ENCODE measurements at regions not wholly inside any gene's neighbourhood (a gene's known extent, or its start where the extent isn't known, plus 50 kb on each side); places are given as distances from the start of the nearest gene placed in this dataset.

DNA sequence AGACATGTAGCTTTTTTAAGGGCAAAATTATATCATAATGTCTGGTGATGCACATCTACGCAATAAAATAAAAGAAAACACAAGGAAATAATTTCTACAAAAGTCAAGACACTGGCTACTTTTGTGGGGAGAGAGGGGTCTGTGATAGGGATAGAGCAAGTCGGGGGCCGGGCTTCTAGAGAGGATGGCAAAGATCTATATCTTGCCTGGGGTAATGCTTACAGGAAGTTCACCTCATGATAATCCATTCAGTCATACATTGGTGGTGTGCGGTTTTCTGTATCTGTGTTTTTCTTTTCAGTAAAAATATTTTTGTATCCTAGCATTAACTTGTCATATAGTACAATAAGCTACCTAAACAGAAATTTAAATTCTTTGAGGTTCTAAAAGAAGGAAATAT lies 178.8 kb downstream of the ARRDC4 start:
- in situ Hi-C loops (cut with MboI; ENCODE audit: low sequenced_read_pairs): no loop called here

DNA sequence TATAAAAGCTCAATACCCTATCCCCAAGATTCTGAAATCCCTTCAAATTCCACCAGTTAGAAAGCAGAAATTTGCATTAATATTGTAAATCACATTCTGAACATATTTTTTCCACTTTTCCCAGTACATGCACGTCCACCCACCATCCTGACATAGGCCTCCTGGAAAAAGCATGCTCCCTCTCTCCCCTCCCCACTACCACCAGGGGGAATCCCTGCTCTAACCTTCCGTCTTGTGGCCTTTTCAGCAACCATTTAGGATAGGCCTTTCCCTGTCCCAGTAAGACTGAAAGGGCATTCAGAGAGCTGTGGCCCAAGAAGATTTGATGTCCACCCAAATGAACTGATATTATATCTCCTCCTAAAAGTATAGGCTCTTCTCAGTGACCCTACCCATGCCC lies 182.1 kb downstream of the ARRDC4 start:
- in situ Hi-C loops (cut with MboI; ENCODE audit: low sequenced_read_pairs): no loop called here

DNA sequence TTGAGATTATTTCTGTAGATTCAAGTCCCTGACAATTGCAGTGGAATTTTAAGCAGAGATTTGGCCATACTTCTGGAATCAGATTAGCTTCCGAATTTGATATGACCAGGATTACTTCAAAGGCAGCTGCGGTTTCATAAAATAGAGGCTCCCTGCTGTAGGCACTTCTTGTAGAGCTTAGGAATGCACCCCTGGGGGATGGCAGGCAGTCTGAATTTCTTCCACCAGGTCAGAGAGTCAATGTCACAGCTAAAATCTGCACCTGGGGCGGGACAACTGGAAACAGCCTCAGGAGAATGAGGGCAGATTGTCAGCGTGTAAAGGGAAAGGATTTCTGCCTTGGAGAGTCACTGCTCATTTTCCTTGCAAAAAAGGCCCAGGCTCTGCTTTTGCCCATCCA lies 182.6 kb downstream of the ARRDC4 start:
- in situ Hi-C loops (cut with MboI; ENCODE audit: low sequenced_read_pairs): no loop called here

DNA sequence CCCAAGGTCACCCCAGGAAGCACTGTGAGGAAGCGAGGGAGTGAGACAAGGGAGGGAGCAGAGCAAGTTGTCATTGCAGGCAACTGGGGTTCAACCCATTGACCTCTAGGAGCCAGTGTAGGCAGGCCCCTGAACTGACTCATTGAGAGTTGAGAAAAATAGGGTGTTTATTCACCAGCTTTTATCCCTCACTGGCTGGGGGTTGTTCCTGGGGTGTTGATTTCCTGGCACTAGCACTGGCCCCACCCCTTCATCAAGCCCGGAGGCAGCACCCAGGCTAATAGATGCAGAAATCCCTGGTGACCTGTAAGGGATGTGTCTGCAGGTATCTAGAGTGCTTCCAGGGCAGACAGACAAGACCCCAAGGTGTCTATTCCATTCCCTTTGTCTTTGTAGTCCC lies 183.9 kb downstream of the ARRDC4 start:
- in situ Hi-C loops (cut with MboI; ENCODE audit: low sequenced_read_pairs): no loop called here

DNA sequence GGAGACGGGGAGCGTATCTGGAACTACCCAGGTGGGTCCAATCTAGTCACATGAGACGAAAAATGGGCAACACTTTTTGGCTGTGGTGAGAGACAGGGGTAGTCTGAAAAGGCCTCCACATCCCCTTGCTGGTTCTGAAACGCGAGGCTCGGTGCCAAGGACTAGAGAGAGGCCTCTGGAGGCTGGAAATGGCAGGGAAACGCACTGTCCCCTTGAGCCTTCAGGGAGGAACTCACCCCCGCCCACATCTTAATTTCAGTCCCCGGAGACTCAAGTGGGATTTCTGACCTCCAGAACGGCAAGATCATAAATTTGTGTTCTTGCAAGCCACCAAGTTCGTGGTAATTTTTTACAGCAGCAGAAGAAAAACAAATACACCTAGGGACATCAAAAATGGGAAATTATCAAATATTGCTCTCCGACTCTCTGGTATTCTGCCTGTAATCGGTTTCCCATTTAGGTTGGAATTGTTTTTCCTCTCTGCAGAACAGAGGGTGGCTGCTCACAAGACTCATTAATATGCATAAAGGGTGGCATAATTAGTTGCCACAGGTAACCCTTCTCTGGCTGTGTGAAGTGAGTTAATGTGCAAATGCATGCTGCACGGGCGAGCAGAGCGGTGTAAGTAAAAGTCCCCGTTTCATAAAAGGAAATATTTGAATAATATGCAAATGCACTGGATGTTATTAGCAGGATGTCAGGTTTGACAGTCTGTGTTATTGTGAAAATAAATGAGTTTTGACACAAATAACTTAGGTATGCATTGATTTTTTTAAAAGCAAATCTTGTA lies 185.7 kb downstream of the ARRDC4 start:
- in situ Hi-C loops (cut with MboI; ENCODE audit: low sequenced_read_pairs): no loop called here

DNA sequence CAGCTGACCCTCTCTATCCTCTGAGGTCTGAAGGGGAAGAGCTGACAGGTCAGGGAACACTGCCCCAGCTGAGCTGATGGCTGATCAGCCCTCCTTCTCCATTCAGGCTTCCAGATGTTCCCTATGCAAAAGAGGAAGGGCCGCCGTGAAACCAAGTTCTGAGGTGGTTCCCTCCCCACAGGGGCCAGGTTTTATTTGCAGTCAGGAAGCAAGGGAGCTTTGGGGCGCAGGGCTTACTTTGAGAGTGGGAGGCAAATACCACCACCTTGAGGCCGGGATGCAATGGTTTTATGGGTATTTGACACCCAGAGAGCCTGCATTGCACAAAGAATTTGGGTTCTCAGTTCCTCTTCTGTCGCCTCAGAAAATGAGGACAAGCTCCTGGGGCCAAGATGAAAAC lies 186.9 kb downstream of the ARRDC4 start:
- in situ Hi-C loops (cut with MboI; ENCODE audit: low sequenced_read_pairs): no loop called here

DNA sequence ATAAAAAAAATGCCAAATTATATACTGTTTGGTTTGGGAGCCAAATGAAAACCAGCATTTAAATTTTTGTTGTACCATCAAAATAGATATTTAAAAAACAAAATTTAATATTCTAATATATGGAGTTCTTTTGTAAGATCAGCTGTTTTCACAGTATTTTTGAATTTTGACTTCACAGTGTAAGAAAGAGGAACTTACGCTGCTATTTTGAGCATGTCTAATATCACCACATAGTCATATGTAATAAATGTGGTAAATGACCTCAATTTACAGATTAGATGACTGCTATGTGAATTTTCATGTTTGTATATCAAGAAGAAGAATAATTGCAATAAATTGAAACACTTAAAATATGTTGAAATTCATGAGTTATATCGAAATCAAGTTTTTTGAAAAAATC lies 189.6 kb downstream of the ARRDC4 start:
- in situ Hi-C loops (cut with MboI; ENCODE audit: low sequenced_read_pairs): no loop called here

DNA sequence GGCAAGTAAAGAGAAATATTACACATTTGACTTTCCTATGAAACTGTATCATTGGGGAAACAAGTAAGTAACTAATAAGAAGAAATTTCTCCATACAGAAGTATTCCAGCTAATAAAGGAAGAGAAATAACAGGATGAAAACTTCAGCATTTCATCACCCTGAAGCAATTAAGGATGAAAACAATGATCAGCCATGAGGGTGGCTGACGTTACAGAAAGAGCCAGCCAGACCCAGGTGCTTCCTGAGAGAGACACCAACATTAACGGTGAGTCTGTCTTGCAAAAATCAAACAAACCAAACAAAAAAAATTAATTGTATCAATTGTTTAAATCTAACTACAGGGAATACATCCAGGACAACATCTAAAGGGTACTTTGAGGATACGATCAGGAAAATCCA lies 190.0 kb downstream of the ARRDC4 start:
- in situ Hi-C loops (cut with MboI; ENCODE audit: low sequenced_read_pairs): no loop called here

DNA sequence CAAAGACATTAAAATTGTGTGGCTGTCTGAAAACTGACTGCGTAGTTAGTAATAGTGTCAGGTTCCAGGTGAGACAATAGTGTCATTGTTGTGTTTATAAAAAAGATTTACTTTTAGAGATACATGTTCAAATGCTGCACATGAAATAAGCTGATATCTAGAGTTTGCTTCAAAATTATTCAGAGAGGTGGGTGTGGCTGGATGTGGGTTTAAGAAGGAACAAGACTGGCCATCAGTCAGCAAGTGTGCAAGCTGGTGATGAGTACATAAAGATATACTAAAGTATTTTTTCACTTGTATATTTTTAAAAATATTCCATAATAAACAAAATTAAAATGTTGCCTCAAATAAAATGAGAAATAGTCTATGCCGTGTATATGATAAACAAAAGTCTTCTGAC lies 190.6 kb downstream of the ARRDC4 start:
- in situ Hi-C loops (cut with MboI; ENCODE audit: low sequenced_read_pairs): no loop called here

DNA sequence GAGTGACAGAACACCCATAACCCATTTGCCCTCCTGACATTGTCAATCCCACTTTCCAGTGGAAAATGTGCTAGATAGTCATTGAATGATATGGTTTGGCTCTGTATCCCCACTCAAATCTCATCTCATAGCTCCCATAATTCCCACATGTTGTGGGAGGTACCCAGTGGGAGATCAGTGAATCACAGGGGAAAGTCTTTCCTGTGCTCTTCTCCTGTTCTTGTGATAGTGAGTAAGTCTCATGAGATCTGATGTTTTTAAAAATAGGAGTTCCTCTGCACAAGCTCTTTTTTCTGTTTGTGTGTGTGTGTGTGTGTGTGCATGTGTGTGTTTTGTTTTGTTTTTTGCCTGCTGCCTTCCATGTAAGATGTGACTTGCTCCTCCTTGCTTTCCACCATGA lies 191.7 kb downstream of the ARRDC4 start:
- in situ Hi-C loops (cut with MboI; ENCODE audit: low sequenced_read_pairs): no loop called here

DNA sequence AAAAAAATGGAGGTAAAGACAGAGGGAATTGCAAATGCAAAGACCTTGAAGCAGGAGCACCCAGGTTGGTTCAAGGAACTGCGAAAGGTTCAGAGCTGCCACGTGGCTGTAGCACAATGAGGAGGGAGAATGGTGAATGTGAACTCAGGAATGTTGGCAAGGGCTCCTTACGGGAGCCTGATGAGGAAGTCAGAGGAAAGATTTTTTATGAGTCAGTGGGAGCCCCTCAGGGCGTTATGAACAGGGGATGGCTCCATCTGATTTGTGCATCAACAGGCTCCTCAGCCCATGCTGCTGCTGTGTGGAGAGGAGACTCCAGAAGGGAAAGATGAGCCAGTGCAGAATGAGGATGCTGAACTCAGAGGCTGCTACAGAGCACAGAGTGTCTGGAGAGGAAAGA lies 194.4 kb downstream of the ARRDC4 start:
- in situ Hi-C loops (cut with MboI; ENCODE audit: low sequenced_read_pairs): no loop called here

DNA sequence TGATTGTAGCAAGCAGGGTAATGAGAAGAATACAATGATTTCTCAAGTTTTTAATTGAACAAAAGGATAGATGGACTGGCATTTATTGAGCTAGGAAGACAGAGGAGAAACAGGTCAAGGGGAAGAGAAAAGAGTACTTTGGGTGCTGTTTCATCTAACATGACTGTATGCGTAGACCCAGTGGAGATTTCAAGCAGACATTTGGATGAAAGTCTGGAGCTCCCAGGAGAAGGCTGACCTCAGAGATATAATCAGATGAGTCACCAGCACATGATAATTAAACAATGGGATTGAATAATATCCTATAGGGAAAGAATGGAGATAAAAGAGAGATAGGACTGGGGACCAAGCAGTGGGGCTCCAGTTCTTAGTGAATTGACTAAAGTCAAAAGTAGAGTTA lies 194.9 kb downstream of the ARRDC4 start:
- in situ Hi-C loops (cut with MboI; ENCODE audit: low sequenced_read_pairs): no loop called here

DNA sequence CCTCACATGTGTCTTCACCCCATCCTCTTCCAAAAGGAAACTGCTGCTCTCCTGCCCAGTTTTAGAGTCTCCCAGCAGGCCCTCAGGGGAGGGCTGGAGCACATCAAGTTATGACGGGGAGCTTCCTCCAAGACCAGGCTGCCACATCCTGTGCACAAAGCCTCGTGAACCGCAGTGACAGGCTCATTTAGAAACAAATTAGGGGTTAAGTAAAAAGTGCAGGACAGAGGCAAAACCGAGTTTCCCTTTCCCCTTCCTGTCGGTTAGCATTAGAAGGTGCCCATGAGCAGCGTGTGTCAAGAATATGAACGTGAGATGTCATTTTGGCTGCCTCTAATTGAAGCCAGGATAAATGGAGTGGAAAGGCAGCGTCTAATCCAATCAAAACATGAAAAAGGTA lies 199.7 kb downstream of the ARRDC4 start:
- in situ Hi-C loops (cut with MboI; ENCODE audit: low sequenced_read_pairs): no loop called here

DNA sequence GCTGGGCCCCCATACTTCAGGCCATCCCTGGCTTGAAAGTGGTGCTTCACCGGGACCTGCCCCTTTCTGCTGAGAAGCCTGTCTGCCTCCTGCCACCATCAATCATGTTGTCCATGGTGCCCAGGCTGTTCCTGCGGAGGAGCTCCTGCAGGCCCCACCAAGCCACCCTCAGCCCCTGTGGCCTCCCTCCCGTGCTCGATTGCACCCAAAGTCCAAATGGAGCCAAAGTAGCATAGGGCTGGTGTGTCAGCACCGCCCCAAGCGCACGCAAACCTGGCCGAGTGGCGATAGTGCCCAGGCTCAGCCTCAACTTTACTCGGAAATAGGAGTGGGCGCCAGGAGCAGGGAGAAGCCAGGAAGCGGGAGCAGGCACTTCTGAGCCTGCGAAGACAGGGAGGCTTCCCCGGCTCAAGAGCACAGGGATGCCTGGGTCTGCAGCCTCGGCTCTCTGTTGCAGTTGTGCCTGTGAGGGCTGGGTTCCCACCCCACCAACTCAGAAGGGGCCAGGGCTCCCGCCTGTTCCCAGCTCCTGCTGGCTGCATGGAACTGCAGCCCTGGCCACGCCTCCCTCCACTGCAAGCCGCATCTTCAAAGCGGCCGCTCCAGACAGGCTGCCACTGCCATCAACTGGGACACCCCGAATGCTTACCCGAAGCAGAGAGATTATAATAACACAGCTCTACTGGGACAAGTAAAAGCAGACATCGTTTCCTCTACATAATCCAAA lies 203.0 kb downstream of the ARRDC4 start:
- in situ Hi-C loops (cut with MboI; ENCODE audit: low sequenced_read_pairs): no loop called here

DNA sequence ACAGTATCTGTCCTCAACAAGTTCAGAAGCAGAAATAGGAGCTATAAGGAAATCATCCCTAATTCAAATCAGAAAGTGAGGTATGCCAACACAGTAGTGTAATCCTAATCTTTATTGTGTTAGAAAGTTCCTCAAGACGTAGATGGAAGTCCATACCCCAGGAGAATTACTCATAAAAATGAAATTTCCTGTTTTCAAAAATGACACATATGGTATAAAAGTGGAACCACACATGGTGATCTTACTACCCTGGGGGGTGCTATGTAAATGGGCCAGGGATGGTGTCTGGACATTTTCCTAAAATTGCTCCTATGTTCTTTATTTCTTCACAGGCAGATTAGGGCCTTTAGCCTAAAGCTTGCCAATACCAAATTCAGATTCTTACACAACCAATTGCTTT lies 204.1 kb downstream of the ARRDC4 start:
- in situ Hi-C loops (cut with MboI; ENCODE audit: low sequenced_read_pairs): no loop called here

DNA sequence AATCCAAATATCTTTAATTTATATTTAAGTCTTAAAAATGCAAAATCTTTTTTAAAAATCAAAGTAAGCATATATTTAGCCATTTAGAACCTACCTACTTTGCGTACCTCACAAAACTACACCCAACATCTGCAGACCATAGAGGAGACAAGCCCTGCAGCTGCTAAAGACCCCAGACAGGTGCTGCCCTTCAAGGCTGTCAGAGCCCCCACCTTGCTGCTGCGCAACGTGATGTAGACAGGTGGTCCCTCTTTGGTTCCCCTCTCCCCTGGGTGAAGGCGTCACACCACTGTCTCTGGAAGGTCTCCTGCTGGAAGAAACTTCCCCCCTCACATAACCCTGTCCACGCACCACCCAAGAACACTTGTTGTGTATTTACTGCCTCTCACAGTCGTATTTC lies 204.5 kb downstream of the ARRDC4 start:
- in situ Hi-C loops (cut with MboI; ENCODE audit: low sequenced_read_pairs): no loop called here

DNA sequence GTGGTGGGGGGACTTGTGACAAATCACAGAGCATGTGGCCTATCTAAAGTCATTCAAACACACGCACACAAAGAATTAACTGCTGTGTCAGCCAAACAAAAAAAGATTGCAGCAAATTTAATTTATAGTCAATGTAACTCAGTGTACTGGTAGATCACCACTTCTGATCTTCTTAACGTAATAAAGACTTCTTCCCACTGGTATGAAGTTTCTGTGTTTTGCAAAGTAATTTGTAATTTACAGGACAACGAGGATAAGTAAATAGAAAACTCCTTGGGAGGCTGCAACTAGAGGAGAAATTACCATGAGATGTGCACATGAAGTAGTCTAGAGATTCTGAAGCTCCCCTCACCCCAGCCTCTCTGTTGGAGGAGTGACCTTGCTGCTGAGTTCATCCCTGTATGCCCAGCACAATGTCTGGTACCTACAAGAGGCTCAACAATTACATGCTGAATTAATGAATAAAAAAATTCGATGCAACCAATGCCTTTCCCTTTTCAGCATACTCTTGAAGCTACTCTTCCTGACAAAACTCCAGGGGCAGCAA lies 207.3 kb downstream of the ARRDC4 start:
- in situ Hi-C loops (cut with MboI; ENCODE audit: low sequenced_read_pairs): no loop called here

DNA sequence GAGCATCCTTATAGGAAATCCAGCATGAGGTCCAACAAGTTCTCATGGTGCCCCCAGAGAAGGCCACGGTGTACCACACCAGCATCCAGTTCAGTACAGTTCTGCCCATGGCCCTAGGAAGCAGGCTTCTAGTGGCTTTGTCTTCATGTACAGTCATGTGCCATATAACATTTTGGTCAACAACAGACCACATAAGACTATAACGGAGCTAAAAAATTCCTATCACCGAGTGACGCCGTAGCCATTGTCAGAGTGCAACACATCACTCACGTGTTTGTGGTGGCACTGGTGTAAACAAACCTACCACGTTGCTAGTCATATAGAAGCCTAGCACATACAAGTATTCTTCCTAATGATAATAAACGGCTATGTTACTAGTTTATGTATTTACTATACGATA lies 209.0 kb downstream of the ARRDC4 start:
- in situ Hi-C loops (cut with MboI; ENCODE audit: low sequenced_read_pairs): no loop called here

DNA sequence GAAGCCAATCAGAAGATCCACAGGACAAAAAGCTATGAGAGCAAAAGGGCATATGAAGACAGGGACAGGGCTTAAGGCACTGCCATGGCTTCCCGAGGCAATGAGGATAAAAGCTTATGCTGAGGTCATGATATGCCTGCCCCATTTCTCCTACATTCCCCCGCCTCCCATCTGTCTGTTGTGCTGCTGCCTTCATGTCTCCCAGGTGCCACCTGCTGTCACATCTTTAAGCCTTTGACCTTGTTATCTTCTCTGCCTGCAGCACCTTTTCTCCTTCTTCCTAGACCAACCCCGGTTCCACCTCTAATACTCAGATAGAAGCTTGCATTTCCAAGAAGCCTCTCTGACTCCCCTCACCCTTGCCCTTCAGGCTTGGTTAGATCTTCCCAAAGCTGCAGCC lies 213.8 kb downstream of the ARRDC4 start:
- in situ Hi-C loops (cut with MboI; ENCODE audit: low sequenced_read_pairs): no loop called here

DNA sequence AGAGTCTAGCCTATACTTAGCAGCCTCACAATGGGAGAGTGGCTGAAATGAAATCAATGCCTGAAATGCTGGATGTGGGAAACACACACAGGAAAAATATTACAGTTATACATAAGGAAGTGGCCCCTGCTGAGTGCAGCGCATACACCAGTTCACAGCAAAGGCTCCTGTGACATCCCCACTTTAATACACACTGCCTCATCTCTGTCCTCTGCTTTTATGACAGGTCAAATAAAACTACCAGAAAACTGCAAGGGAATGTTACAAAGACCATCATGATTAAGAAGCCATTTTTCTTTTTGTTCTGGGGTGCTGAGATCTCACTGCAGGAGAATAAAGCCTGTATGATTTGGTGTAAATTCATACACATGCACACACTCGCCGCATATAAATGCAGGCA lies 214.3 kb downstream of the ARRDC4 start:
- in situ Hi-C loops (cut with MboI; ENCODE audit: low sequenced_read_pairs): no loop called here

DNA sequence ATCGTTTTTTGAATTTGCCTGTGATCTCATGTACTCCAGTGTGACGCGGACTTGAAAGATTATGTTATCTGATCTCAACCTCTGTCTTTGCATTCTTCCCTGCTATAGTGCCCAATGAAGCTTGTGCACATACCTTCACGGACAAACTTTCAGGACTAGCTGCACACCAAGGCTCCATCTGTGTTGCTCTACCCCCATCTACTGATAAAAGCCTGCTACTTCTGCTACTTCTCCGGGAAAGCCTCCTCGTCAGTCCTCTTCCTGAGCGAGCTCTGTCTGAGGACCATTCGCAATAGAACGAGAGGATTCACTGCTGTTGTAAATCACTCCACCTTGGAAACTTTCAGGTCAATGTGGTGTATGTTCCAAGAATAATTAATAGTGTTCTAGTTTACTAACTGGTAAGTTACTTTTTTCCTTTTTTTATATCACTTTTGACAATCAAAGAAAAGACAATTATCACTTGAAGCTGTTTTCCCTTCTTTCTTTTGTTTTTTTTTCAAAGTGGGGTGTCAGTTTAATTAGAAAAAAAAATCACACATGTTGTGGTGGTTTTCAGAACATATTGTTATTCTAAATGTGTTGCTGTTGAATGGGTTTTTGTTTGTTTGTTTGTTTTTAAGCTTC lies 217.6 kb downstream of the ARRDC4 start:
- in situ Hi-C loops (cut with MboI; ENCODE audit: low sequenced_read_pairs): no loop called here

DNA sequence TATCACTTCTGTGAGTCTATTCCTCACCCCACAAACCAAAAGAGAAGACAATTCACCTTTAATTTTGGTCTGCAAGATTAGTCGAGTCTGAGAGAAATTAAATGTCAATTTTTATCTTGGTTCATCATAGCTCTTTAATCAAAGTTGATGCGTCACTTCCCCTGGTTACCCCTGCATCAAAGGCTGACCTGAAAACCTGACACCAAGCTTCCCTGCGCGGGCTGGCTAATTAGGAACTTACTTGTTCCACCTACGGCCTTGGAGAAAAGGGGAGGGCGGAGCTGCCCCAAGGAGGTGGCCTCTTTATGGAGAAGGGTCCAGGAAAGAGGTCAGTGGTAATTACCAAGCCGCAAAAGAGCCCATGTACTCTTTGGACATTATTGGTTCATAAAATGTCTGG lies 218.4 kb downstream of the ARRDC4 start:
- in situ Hi-C loops (cut with MboI; ENCODE audit: low sequenced_read_pairs): no loop called here
